Lower lobe of right lung (tissue), 2 donors: ENCODE measurements at regions not wholly inside any gene's neighbourhood (a gene's known extent, or its start where the extent isn't known, plus 50 kb on each side); places are given as distances from the start of the nearest gene placed in this dataset.
"Not testable (repeated sequence)": the region's sequence is repeated elsewhere in the genome, so short reads cannot be mapped to it uniquely, and the experiment has no call there.

Experiments used
- ATAC-seq, 2 donors: fragments of 200-7000 bp; cut with Tn5 transposase; one replicate each; pipeline ENCODE4 v1.9.1; 2020 to 2022; ENCODE audit warnings: mild to moderate bottlenecking in 2 of 2, moderate library complexity in 2 of 2
- DNase-seq: peaks from one replicate; pipeline ENCODE4 v3.0.0-alpha.2; 2020
- H3K27ac ChIP-seq: fragments of 200-600 bp; one replicate; pipeline ENCODE4 v1.8.0; 2022
- H3K27me3 ChIP-seq: fragments of 200-600 bp; one replicate; pipeline ENCODE4 v1.8.0; 2022; ENCODE audit warnings: low read depth
- H3K36me3 ChIP-seq: fragments of 200-600 bp; one replicate; pipeline ENCODE4 v1.8.0; 2022; ENCODE audit warnings: mild to moderate bottlenecking
- H3K4me1 ChIP-seq: fragments of 200-600 bp; one replicate; pipeline ENCODE4 v1.8.0; 2022
- H3K4me3 ChIP-seq: fragments of 200-600 bp; one replicate; pipeline ENCODE4 v1.8.0; 2022; ENCODE audit warnings: mild to moderate bottlenecking
- H3K9me3 ChIP-seq: fragments of 200-600 bp; one replicate; pipeline ENCODE4 v1.8.0; 2022
- intact Hi-C: fragments of 100-400 bp; cut with DNase I; formaldehyde crosslinking; loops from one replicate; pipeline ENCODE4 v1.11.0; 2022
- TF ChIP-seq, protein P1 (sequence below): fragments of 200-600 bp; IDR thresholded peaks from one replicate; pipeline ENCODE4 v1.8.0; 2022; ENCODE audit warnings: antibody characterized with exemption, mild to moderate bottlenecking
- donor health status: DM: no; HTN: yes; CAD: no; lungs with severe emphysema.

DNA sequence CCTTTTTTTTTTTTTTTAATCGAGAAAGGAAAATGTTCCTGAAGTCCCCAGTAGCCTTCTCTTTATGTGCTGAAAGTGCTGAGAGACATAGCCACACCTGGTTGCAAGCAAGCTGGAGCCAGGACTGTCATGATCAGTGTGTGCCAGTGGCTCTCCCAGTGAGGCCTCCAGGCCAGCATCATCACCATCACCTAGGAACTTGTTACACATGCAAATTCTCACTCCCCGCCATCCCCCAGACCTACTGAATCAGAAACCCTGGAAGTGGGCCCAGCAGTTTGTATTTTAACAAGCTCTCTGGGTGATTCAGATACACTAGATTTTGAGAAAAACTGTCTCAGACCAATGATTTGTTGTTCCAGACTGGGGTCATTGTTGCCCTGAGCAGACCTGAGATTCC is 181.9 kb upstream of the GLRA1 start:
- Histone ChIP-seq H3K4me3 (no peak overlapping the region), H3K4me1 (no peaks in the 10 kb centered on the region), H3K27me3 (no peaks in the 10 kb centered on the region), H3K9me3 (no peaks in the 10 kb centered on the region), H3K27ac (no peak overlapping the region), H3K36me3 (no peaks in the 10 kb centered on the region)
- no peak for DNase-seq
- TF ChIP-seq, protein P1, sequence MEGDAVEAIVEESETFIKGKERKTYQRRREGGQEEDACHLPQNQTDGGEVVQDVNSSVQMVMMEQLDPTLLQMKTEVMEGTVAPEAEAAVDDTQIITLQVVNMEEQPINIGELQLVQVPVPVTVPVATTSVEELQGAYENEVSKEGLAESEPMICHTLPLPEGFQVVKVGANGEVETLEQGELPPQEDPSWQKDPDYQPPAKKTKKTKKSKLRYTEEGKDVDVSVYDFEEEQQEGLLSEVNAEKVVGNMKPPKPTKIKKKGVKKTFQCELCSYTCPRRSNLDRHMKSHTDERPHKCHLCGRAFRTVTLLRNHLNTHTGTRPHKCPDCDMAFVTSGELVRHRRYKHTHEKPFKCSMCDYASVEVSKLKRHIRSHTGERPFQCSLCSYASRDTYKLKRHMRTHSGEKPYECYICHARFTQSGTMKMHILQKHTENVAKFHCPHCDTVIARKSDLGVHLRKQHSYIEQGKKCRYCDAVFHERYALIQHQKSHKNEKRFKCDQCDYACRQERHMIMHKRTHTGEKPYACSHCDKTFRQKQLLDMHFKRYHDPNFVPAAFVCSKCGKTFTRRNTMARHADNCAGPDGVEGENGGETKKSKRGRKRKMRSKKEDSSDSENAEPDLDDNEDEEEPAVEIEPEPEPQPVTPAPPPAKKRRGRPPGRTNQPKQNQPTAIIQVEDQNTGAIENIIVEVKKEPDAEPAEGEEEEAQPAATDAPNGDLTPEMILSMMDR = no peak
- intact Hi-C loops = no loop called here
- ATAC-seq = no peak

DNA sequence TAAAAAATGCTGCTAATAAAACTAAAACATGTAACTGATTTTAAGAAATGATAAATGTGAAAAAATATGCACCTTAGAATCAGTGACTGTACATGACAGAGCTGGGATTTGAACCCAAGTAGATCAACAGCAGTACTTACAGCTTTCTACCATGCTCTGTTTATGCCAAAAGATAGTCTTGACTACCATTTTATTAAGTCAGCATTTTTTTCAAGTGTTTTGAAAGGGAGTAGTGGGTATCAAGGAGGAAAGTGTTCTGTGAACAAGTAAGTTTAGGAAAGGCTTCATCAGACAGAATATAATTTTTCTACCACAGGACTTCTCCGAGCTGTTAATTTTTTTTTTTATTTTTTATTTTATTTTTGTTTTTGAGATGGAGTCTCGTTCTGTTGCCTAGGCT is 180.4 kb upstream of the GLRA1 start:
- no peaks in the 10 kb centered on the region for H3K36me3 ChIP-seq
- TF ChIP-seq, protein P1 = no peak
- no peaks in the 10 kb centered on the region for H3K9me3 ChIP-seq
- no peak overlapping the region for H3K27ac ChIP-seq
- DNase-seq (no peak), ATAC-seq (no peak)
- no peaks in the 10 kb centered on the region for H3K27me3 ChIP-seq
- no peaks in the 10 kb centered on the region for H3K4me1 ChIP-seq
- intact Hi-C loops = no loop called here
- H3K4me3 ChIP-seq = no peak overlapping the region

DNA sequence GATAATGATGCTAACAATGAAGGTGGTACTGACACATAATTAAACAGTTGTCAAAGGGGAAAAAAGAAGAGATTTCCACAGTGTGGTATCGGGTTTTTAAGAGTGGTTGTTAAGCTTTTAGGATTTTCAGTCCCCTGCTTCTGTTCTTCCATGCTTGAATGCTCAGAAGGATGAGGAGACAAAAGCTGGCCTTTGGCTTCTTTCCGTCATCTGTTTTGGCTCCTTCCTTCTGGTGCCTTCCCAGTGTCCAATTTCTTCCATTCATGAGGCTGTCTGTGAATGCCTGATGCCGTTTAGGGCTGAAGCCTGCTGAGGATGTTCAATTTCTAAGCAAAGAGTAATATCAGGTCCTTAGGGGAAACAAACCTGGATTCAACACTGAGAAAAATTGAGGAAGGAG is 179.6 kb upstream of the GLRA1 start:
- H3K4me1 ChIP-seq = no peaks in the 10 kb centered on the region
- intact Hi-C loops = no loop called here
- no peak overlapping the region for H3K4me3 ChIP-seq
- no peaks in the 10 kb centered on the region for H3K36me3 ChIP-seq
- DNase-seq (no peak), ATAC-seq (no peak)
- no peaks in the 10 kb centered on the region for H3K27me3 ChIP-seq
- TF ChIP-seq, protein P1 = no peak
- no peaks in the 10 kb centered on the region for H3K9me3 ChIP-seq
- H3K27ac ChIP-seq = no peak overlapping the region

DNA sequence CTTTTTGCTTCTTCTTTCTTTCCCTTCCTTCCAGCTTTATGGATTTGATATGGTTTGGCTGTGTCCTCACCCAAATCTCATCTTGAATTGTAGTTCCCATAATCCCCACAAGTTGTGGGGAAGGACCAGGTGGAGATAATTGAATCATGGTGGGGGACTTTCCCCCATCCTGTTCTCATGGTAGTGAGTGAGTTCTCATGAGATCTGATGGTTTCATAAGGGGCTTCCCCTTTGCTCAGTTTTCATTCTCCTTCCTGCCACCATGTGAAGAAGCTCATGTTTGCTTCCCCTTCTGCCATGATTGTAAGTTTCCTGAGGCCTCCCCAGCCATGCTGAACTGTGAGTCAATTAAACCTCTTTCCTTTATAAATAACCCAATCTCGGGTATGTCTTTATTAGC is 178.3 kb upstream of the GLRA1 start:
- DNase-seq, ATAC-seq, H3K4me3 ChIP-seq, H3K9me3 ChIP-seq, H3K27ac ChIP-seq, intact Hi-C loops, H3K27me3 ChIP-seq, H3K4me1 ChIP-seq, H3K36me3 ChIP-seq: not testable (repeated sequence)

DNA sequence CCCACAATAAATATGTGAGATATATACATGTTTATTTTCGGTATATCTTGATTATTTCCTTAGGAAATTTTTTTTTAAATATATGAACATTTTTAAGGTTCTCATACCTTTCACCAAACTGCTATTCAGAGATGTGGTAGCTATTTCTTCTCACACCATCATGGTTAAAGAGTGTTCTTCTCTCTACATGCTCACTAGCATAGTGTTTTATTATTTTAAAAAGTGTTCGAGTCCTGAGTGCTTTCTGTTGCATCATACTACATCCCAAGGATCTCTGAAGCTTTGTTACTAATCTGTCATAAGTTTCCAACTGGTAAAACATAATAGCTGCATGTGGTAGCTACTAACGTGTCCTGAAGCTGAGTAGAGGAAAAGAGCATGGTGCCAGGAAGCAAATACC is 177.4 kb upstream of the GLRA1 start:
- H3K4me1 ChIP-seq = no peaks in the 10 kb centered on the region
- no peak for DNase-seq
- H3K36me3 ChIP-seq = no peaks in the 10 kb centered on the region
- H3K27ac ChIP-seq = no peak overlapping the region
- intact Hi-C loops = no loop called here
- no peaks in the 10 kb centered on the region for H3K9me3 ChIP-seq
- H3K27me3 ChIP-seq = no peaks in the 10 kb centered on the region
- H3K4me3 ChIP-seq = no peak overlapping the region
- ATAC-seq = no peak
- TF ChIP-seq, protein P1 = no peak

DNA sequence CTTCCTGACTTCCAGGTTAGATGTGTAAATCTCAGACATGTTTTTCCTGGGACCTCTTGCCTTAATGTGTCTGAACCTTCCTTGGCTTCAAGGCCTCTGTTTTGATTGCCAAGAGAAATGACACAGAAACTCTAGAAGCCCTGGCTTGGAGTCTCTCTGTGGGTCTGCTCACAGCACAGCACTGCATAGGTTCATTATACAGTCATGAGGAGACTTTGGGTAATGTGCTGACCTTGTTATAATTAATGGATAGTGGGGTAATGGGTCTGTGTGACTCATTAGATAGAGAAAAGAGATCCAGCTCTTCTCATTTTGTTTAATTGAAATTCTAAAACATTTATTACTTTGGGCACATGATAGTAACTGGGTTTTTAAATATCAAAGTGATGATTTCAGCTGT is 175.8 kb upstream of the GLRA1 start:
- no peak overlapping the region for H3K4me3 ChIP-seq
- no peaks in the 10 kb centered on the region for H3K9me3 ChIP-seq
- TF ChIP-seq, protein P1 = no peak
- H3K27ac ChIP-seq = no peak overlapping the region
- ATAC-seq (no peak), DNase-seq (no peak)
- intact Hi-C loops = no loop called here
- no peaks in the 10 kb centered on the region for H3K4me1 ChIP-seq
- H3K36me3 ChIP-seq = no peaks in the 10 kb centered on the region
- no peaks in the 10 kb centered on the region for H3K27me3 ChIP-seq
